NCI-H2196 (cell line): ENCODE measurements at regions not wholly inside any gene's neighbourhood (a gene's known extent, or its start where the extent isn't known, plus 50 kb on each side); places are given as distances from the start of the nearest gene placed in this dataset.
"Not testable (repeated sequence)": the region's sequence is repeated elsewhere in the genome, so short reads cannot be mapped to it uniquely, and the experiment has no call there.

Experiments used
- DNase-seq: peaks from one replicate; lab custom pipeline; 2025; ENCODE audit not compliant: unreplicated experiment; lab: John Stamatoyannopoulos, UW

DNA sequence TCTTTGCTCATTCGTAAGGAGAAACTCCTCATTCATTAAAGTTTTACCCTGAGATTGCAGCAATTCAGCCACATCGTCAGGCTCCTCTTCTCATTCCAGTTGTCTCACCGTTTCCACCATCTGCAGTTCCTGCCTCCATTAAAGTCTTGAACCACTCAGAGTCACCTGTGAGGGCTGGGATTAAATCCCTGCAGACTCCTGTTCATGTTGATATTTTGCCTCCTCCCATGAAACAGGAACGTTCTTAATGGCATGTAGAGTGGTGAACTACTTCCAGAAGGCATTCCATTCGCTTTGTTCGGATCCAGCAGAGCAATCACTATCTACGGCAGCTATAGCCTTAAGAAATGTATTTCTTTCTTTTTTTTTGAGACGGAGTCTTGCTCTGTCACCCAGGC lies 96.5 kb upstream of the FAM20C start:
- no peak for DNase-seq

DNA sequence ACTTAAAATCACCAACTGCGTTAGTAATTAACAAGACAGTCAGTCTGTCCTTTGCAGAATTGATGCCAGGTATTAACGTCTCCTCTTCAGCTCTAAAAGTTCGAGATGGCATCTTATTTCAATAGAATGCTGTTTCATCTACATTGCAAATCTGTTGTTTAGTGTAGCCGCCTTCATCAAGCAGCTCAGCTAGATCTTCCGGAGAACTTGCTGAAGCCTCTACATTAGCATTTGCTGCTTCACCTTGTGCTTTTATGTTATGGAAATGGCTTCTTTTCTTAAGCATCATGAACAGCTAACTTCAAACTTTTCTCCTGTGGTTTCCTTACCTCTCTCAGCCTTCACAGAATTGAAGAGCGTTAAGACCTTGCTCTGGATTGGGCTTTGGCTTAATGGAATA lies 95.5 kb upstream of the FAM20C start:
- DNase-seq: no peak

GRCh38 chr7:97310-97841 lies 95.0 kb upstream of the FAM20C start:
- DNase-seq: no peak

DNA sequence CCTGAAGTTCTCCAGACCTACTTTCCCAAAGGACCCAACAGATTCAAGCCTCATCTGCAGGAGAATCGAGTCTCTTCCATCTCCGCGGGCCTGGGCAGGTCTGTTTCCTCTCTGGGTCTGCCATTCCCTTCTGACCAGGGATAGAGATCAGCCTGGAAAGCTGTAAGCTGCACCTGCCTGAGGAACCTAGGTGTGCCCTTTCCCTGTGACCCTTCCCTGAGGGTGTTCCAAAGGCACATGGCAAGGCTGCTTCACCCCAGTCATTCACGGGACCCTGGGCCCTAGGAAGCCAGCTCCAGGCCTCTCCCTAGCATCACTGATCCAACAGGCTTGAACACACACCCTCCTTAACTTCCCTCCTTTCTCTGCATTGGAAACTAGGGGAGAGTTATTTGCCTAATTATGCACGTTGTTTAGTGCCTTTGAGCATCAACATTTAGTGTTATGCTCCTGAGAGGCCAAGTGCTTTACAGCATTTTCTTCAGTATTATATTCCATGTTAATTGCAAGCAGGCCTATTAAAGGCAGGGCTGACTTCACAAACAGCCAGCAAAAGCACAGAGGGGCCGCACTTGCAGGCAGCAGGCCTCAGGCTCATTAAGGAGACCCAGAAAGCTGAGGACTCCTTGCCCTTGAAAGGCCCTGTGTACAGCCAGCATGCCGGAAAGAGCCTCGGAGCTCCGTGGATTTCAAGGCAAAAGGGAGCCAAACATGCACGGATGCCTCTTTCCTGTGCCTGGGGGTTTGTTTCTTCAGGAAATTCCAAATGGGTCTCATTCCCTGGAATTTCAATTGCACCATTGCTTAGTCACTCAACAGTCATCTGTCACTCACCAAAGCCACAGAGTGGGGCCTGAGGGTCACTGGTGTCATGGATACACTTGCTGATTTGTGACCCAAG lies 91.0 kb upstream of the FAM20C start:
- no peak for DNase-seq

- no peak for DNase-seq
Observed at GRCh38 chr7:102047-102711, 90.2 kb upstream of the FAM20C start.

DNA sequence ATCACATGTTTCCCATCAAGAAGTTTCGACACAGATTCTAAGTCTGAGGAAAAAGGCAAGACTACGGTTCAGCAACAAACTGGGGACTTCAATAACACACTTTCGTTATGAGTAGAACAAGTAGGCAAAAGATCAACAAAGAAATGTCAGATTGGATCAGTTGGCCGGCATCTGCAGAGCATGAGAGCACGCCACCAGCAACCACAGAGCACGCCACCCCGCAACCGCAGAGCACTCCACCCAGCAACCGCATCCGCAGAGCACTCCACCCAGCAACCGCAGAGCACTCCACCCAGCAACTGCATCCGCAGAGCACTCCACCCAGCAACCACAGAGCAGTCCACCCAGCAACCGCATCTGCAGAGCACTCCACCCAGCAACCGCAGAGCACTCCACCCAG lies 89.7 kb upstream of the FAM20C start:
- DNase-seq: no peak

DNA sequence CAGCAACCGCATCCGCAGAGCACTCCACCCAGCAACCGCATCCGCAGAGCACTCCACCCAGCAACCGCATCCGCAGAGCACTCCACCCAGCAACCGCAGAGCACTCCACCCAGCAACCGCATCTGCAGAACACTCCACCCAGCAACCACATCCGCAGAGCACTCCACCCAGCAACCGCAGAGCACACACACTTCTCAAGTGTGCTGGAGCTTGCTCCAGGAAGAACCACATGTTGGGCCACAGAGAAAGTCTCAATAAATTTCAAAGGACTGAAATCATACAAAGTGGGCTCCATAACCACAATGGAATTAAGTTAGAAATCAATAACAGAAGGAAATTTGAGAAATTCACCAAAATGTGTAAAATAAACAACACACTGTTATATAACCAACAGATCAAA lies 88.4 kb upstream of the FAM20C start:
- DNase-seq: not testable (repeated sequence)

DNA sequence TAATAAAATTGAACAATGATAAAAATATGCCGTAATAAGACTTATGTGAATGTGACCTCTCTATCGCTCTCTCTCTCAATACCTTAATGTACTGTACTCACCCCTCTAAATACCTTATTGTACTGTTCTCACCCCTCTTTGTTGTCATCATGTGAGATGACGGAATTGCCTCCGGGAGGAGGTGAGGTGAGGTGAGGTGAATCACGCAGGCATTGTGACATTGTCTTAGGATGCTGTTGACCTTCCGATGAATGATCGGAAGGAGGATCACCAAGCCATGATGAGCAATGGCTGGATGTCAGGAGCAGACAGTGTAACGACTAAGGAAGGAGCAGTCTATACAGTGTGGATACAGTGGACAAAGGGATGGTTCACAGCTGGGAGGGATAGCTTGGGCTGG lies 87.4 kb upstream of the FAM20C start:
- DNase-seq: no peak

- DNase-seq: no peak
Observed at GRCh38 chr7:106356-106755, 86.0 kb upstream of the FAM20C start.

GRCh38 chr7:107233-107632 lies 85.1 kb upstream of the FAM20C start:
- DNase-seq: no peak

GRCh38 chr7:107907-108306 lies 84.5 kb upstream of the FAM20C start:
- DNase-seq: no peak

GRCh38 chr7:109094-109493 lies 83.3 kb upstream of the FAM20C start:
- DNase-seq: no peak

- no peak for DNase-seq
Observed at GRCh38 chr7:109898-110556, 82.3 kb upstream of the FAM20C start.

DNA sequence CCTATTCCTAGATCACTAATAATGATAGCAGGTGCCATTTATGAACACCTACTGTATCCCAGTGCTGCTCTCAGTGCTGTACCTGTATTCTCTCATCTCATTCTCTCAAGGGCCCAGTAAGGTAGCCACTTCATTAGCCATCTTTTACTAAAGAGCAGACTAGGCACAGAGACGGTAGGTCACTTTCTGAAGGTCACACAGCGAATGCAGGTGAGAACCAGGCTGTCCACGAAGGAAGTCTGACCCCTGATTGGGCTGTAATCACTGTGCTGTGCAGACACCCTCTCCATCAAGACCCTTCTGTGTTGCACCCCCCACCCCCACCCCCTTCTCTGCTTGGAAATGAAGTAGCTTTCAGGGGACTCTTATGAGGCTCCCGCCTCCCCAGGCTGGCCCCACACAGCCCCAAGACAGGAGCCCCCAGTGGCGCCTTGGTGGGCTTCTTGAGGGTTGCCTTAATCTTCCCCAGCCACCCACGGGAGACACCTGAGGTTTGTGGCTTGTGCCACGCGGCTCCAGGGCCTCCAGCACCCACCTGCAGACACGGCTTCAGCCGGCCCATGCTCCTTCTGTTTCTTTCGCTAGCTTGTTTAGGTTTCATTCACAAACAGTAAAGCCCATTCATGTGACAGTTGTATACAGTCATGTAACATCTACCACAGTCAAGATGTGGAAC lies 81.7 kb upstream of the FAM20C start:
- no peak for DNase-seq

DNA sequence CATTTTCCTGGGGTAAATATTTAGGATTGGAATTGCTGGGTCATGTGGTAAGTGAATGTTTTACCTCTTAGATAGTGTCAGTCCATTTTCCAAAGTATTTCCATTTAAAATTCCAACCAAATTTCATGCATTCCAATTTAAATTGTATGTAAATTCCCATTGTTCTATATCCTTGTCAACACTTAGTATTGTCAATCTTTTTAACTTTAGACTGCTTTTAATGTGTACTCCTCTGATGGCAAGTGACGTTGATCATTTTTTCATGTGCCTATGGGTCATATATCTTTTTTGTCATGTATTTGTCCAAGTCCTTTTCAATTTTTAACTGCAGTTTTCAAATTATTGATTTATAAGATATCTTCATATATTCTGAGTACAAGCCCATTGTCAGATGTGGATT lies 80.8 kb upstream of the FAM20C start:
- DNase-seq: no peak

DNA sequence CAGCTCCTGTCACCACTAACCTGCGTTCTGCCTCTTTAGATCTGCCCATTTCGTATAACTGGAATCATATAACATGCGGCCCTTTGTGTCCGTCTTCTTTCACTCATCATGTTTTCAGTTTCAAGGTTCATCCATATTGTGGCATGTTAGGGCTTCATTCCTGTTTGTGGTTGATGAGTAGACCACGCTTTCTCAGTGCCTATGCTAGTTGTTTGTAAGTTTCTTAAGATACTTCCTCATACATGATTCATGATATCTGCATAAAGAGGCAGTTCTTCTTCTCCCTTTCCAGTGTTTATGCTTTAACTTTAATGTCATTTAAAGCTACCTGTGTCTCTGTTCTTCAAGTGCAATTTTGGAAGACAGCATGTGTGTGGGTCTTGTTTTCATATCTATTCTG lies 79.5 kb upstream of the FAM20C start:
- DNase-seq: no peak

DNA sequence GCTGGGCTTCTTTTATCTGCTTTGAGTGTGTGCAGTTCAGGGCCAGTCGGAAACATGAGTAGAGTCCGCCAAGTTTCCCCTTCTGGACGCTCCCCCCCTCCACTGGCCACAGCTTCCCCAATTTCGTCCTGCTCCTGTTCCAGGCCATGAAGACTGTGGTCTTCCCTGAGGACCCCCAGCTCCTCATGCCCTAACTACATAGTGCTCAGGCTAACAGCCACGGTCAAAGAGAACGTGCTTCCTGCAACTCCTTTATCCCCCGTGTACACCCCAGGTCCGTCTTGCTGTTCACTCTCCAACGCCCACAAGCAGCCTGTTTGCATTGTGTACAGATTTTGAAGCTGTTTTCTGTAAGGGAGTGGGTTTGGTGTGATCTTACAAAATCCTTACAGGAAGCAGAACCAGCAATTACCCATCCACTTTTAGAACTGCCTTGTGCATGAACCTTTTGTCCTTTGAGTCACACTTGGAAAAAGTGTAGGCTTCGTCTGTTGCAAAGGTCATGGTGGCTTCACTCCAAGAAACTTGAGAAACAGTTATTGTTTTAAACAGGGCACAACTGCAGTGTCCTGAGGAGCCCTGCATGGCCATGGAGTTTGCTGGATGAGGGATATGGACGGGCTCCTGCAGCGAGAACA lies 77.0 kb upstream of the FAM20C start:
- DNase-seq: no peak

DNA sequence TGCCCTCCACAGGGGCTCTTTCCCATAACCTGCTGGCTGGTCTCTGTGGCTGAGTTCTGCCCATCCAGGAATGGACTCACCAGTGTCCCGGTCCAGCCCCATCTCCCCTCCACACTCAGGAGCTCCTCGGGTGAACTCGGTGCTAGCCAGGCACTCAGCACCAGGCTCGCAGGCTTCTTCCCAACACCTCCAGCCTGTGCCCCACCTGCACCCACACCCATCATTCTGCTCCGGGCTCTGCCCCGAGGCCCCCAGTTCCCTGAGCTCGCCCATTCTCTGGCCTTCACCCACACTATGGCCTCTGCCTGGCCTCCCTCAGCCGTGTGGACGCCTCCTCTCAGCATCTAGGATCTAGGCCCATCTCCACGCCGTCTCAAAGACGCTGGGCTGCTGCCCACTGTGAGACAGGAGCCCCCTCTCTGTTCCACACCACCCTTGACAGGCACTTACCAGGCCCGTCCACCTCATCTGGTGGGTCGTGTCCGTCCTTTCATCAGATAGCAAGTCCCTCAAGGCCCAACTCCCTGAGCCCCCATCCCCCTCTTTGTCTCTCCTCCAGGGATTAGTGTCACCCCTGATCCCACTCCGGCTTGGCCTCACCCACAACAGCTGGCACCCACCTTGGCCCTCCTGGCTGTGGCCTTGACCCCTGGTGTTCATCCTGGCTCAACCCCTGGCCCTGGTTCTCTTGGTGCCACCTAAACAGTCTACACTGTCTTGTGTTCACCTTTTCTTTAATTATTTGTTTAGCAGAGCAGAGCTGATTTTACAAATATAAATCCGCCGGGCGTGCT lies 76.0 kb upstream of the FAM20C start:
- no peak for DNase-seq

- DNase-seq: no peak
Observed at GRCh38 chr7:117836-118614, 74.3 kb upstream of the FAM20C start.
